HG02610 (cell line): ENCODE measurements at regions not wholly inside any gene's neighbourhood (a gene's known extent, or its start where the extent isn't known, plus 50 kb on each side); places are given as distances from the start of the nearest gene placed in this dataset.
"Not testable (repeated sequence)": the region's sequence is repeated elsewhere in the genome, so short reads cannot be mapped to it uniquely, and the experiment has no call there.

Experiments
- ATAC-seq: cut with Tn5 transposase; IDR thresholded peaks from one replicate; pipeline ENCODE4 v1.9.1; 2021; ENCODE audit warnings: mild to moderate bottlenecking, moderate library complexity; ENCODE audit not compliant: unreplicated experiment

GRCh38 chr5:167064198-167064776 is 1227.2 kb upstream of the WWC1 start:
- no peak for ATAC-seq

- no peak for ATAC-seq
Measured at GRCh38 chr5:167065794-167066193, 1225.7 kb upstream of the WWC1 start.

DNA sequence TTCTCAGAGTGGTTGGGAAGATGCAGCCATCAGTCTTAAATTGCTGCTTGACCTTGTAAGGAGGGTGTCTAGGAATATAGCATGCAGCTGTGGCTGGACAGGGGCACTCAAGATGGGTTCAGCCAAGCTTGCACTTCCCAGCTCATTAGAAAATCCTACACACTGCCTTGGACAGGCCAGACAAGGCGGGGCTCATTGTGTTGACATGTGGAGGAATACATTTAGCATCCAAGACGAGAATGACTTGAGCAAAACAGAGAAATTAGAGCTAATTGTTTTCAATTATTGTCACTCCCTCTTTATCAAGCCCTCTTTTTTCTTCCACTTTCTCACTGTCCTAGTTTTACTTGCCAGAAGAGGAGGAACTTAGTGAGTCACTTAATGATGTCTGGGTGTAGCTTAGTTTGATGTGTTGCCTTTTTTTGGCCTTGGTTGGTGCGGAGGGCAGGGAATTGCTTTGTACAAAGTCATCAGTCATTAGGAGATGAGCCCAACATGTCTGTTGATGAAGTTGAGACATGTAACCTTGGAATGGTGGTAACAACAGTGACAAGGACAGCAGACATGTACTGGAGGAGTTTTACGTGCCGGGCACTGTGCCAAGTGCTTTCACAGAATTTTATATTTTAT is 1219.3 kb upstream of the WWC1 start:
- no peak for ATAC-seq

DNA sequence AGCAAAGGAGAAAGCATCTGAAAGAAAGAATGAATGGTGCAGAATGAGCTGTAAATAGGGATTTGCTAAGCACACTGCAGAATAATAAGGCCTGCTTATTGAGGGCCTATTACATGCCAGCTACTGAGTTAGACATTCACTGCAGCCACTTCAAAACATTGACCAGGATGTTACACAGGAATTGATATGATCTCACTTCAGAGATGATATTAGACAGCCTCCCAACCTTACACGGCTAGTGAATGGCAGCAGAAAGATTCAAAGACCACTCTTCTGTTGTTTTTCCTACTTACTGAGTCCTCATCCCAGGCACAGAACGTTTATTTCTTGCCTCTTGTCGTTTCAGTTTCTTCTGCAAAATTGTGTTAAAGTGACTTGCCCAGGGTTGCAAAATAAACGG is 1209.9 kb upstream of the WWC1 start:
- no peak for ATAC-seq

GRCh38 chr5:167096816-167097215 is 1194.6 kb upstream of the WWC1 start:
- no peak for ATAC-seq

DNA sequence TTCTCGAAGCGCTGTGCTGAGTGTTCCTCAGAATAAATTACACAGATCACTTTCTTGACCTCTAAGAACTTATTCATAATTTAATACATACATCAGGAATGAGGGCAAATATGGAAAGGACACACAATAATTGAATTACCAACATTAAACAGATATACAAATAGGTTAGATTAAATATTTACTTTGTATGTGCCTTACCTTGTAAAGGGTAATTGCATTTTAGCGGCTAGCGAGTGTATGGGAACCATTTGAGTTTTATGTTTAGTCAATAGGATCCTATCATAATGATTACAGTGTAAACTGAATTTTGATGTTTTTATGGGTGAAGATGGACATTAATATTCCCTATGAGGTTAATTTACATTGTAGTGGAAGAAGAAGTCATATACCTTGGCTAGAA is 1187.1 kb upstream of the WWC1 start:
- ATAC-seq = no peak

GRCh38 chr5:167105941-167106340 is 1185.5 kb upstream of the WWC1 start:
- no peak for ATAC-seq

DNA sequence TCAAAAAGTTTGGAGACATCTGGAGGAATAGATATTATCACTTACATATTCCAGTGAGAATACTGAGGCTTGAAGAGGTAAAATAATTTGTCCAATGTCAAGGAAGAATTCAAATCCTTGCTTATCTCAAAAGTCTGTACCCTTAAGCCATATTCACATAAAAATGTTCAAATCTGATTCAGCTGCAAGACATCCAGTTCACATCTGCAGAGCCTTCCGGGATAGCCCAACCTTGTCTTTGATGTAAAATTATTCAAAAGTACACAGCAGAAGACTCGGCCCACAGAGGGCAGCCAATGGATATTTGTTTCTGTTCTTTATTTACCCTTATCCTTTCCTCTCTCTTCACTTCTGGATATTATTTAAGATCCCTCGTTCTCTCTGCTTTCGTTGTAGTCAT is 1183.8 kb upstream of the WWC1 start:
- no peak for ATAC-seq

GRCh38 chr5:167108266-167108665 is 1183.2 kb upstream of the WWC1 start:
- ATAC-seq = not testable (repeated sequence)

- no peak for ATAC-seq
Measured at GRCh38 chr5:167112556-167112955, 1178.9 kb upstream of the WWC1 start.

GRCh38 chr5:167122267-167122666 is 1169.2 kb upstream of the WWC1 start:
- no peak for ATAC-seq

DNA sequence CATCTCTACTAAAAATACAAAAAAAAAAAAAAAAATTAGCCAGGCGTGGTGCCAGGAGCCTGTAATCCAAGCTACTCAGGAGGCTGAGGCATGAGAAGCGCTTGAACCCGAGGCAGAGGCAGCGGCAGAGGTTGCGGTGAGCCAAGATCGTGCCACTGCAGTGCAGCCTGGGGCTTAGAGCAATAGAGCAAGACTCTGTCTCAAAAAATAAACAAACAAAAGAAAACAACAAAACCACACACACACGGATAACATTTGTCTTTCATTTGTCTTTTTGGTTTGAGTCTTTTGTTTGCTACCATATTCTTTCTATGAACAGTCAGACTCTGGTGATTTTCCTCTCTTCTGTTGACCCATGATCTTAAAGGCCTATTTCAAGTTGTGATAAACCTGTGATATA is 1168.3 kb upstream of the WWC1 start:
- ATAC-seq = no peak

- no peak for ATAC-seq
Measured at GRCh38 chr5:167128581-167128980, 1162.9 kb upstream of the WWC1 start.

GRCh38 chr5:167140548-167141291 is 1150.7 kb upstream of the WWC1 start:
- no peak for ATAC-seq

DNA sequence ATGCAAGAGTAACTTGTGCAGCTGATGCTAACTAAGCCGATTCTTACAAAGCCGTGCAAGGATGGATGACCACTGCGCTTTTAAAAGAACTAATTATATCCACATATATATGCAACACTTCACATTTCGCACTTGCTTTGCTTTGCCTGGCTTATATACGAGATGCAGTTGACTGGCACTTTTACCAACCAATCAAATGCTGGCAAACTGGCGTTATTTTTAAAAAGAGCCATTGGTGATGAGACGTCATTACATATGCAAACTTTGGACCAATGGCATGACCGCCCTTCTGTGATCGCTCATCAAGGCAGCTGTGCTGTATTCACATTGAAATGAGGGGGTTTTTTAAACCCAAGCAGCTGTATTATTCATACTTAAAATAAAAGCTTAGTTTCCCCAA is 1147.7 kb upstream of the WWC1 start:
- ATAC-seq = no peak

DNA sequence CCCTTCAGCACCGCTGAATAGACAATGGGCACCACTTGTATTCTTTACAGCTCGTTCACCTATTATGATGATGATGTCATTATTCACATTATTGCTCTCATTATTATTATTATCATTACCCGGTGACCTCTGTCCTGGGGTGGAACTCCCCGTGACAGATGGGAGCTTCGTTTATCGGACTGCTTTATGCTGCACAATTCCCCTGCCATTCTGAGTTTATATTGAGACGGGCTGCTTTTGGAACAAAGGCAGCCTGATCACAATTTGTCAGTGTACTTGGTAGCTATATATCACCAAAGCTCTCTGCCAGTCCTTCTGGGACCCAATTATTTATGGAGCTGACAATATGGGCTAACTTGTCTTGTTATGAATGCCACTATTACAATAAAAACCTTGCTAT is 1145.6 kb upstream of the WWC1 start:
- ATAC-seq = no peak

DNA sequence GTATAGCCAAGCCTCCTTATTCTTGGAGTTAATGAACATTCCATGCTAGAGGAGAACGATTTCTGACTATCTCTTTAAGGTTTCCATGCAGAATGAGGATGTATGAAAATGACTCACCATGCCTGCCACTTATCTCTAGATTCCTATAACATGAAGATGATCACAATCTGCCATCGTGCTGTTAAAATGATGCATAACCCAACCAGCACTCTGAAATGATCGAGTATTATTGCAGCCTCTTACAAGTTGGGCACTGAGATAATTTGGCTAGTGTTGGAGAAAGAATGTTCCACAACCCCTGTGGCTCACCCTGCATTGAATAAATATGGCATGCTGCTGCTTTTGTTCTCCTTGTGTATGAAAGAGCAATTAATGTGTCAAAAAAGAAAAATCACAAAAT is 1143.6 kb upstream of the WWC1 start:
- no peak for ATAC-seq

GRCh38 chr5:167150661-167151060 is 1140.8 kb upstream of the WWC1 start:
- ATAC-seq = no peak

- ATAC-seq = no peak
Measured at GRCh38 chr5:167152561-167152960, 1138.9 kb upstream of the WWC1 start.

DNA sequence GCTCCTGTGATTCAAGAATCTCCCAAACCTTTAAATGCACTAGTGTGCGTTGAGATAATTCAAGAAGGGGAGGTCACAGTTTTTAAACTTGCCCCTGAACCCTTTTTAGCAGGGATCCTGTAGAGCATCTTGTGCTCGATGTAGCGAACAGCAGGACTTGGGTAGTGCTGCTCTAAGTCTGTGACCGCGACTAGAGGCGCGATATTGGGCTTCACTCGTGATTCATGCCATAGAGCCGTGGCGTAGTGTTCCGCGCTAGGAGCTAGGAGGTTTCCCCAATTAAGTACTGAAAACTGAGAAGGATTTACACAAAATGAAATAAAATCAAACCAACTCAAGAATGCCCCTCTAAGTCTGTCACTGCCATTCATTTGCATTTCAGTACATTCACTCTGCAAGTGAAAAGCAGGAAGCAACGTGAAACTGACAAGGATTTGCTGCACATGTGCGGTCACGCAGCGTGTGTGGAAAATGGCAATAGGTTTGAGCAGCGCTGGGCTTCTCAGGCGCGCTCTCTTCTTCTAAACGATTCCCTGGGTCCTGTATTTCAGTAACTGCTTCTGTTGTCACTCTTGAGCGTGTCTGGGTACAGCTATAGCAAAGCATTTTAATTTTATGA is 1135.9 kb upstream of the WWC1 start:
- no peak for ATAC-seq

- no peak for ATAC-seq
Measured at GRCh38 chr5:167156446-167156845, 1135.0 kb upstream of the WWC1 start.

- ATAC-seq = no peak
Measured at GRCh38 chr5:167158588-167158987, 1132.9 kb upstream of the WWC1 start.
